Panc1 (cell line): ENCODE measurements at regions not wholly inside any gene's neighbourhood (a gene's known extent, or its start where the extent isn't known, plus 50 kb on each side); places are given as distances from the start of the nearest gene placed in this dataset.

Source experiments
- ATAC-seq: fragments of 200-7000 bp; cut with Tn5 transposase; 2 replicates; pipeline ENCODE4 v1.9.1; 2020; ENCODE audit warnings: mild to moderate bottlenecking, moderate library complexity
- BruUV-seq: library from RNA; stranded (reverse); fragments of 400-500 nt; replicated peaks from 2 replicates; lab custom pipeline; 2021; lab: Mats Ljungman, UMichigan
- CTCF ChIA-PET: fragments of 300-600 bp; sonication (Branson Sonifier 250); formaldehyde crosslinking; loops from one replicate; lab custom pipeline; 2022; ENCODE audit warnings: antibody characterized with exemption; lab: Charles Lee
- POLR2A ChIA-PET: fragments of 300-600 bp; sonication (Branson Sonifier 250); formaldehyde crosslinking; loops from one replicate; lab custom pipeline; 2022; ENCODE audit warnings: antibody characterized with exemption; lab: Charles Lee
- DNase-seq: peaks from one replicate; pipeline ENCODE4 v3.0.0-alpha.2; 2010; ENCODE audit warnings: low read depth, low spot score
- H3K27ac ChIP-seq: 2 replicates; pipeline ENCODE4 v1.5.1; 2011; ENCODE audit warnings: mild to moderate bottlenecking, low read length, inconsistent platforms
- H3K27me3 ChIP-seq: fragments of 200-500 bp; sonication (Bioruptor generic); 2 replicates; pipeline ENCODE4 v1.6.0; 2014; ENCODE audit warnings: low read length, inconsistent platforms; ENCODE audit not compliant: control insufficient read depth, insufficient read depth
- H3K36me3 ChIP-seq: fragments of 200-500 bp; sonication (Bioruptor generic); 2 replicates; pipeline ENCODE4 v1.5.1; 2014; ENCODE audit warnings: inconsistent platforms, mild to moderate bottlenecking, low read length, moderate library complexity; ENCODE audit not compliant: control insufficient read depth, insufficient read depth
- H3K4me1 ChIP-seq: 2 replicates; pipeline ENCODE4 v1.5.1; 2011; ENCODE audit warnings: inconsistent platforms, mild to moderate bottlenecking, low read length, moderate library complexity; ENCODE audit not compliant: control insufficient read depth, insufficient read depth
- H3K4me3 ChIP-seq, 2 experiments: 2 replicates each; pipeline ENCODE4 v1.5.1; 2011 to 2012; ENCODE audit warnings: low read depth in 2 of 2, low read length in 2 of 2, mild to moderate bottlenecking in 2 of 2, inconsistent platforms in 1 of 2, moderate library complexity in 1 of 2
- H3K9me3 ChIP-seq: fragments of 200-500 bp; sonication (Bioruptor generic); 2 replicates; pipeline ENCODE4 v1.5.1; 2014; ENCODE audit warnings: low read depth, mild to moderate bottlenecking, inconsistent platforms, low read length, moderate library complexity; ENCODE audit not compliant: control insufficient read depth, insufficient read depth
- POLR2AphosphoS5 ChIP-seq: IDR thresholded peaks from 2 replicates; pipeline ENCODE4 v1.6.1; 2012; ENCODE audit warnings: mild to moderate bottlenecking, low read depth, low read length, moderate library complexity
- SIN3A ChIP-seq: IDR thresholded peaks from 2 replicates; pipeline ENCODE4 v1.6.1; 2012; ENCODE audit warnings: low read depth, mild to moderate bottlenecking, low read length, moderate library complexity, borderline replicate concordance; ENCODE audit not compliant: insufficient read depth
- TCF7L2 ChIP-seq: IDR thresholded peaks from 2 replicates; pipeline ENCODE4 v1.6.1; 2011; ENCODE audit warnings: mild to moderate bottlenecking, low read depth, low read length, inconsistent platforms
- in situ Hi-C: cut with HindIII; loops from 2 replicates; pipeline ENCODE4 v1.10.0; 2016; ENCODE audit warnings: low sequenced_read_pairs, low pct_unique_long_range_greater_than_20kb
- intact Hi-C: fragments of 100-400 bp; cut with micrococcal nuclease; formaldehyde crosslinking; loops from one replicate; pipeline ENCODE4 v1.10.0; 2022; ENCODE audit not compliant: unreplicated experiment
- TF ChIP-seq, protein P1 (sequence below), 2 experiments: IDR thresholded peaks; 2 replicates each; pipeline ENCODE4 v1.6.1; 2011 to 2012; ENCODE audit warnings: low read depth in 2 of 2, control low read depth in 1 of 2, low read length in 1 of 2, mild to moderate bottlenecking in 1 of 2, moderate library complexity in 1 of 2; ENCODE audit not compliant: insufficient read depth in 1 of 2
- TF ChIP-seq, protein P2 (sequence below): fragments of 450-650 bp; IDR thresholded peaks from 2 replicates; pipeline ENCODE4 v1.5.1; 2017; ENCODE audit warnings: mild to moderate bottlenecking

DNA sequence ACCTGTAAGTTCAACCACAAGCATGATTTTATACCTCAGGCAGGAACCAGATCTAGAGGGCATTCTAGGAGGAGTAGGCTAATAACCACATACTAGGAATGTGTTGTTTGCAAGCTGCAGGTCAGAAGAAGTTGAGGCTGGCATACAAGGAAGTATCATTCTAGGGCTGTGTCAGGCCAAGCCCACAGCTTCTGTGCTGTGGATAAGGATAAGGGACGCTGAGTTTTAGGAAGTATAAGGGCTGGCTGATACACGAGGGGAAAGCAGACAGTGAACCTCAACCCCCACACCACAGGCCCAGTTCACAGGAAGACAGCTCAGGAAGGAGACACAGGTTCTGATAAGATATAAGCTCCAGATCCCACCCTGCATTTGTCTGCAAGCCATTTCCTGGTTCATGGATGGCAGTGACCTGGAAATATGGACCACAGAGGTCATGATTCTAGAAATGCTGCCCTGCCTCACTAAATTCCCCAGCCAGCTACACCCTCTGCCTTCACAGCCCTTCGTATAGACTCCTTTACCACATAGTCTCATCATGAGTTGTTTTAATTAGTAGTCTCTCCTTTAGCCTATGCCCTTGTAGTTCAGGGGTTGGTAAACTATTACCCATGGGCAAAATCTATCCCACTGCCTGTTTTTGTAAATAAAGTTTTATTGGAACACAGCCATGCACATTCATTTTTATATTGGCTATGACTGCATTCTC lies 260.7 kb downstream of the OPA1 start:
- H3K27ac ChIP-seq = peak overlapping the region; percentile 40; the same call in 1 of the 2 replicates

DNA sequence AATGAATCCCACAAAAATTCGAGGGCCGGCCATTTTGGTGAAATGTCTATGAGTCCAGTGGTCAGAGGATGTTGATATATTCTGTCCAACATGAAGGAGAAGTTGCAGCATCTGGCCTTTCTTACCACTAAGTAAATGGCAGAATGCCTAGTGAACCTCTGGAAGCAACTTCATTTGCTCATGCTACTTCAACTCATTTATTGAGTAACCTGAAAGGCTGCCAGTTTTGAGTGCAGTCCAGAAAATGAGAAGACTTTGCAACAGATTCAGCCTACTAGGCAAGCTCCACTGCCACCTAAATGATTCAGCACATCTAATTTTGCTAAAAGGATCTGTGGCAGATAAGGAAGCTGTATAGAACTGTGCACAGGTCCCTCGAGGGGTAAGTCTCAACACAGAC lies 265.0 kb downstream of the OPA1 start:
- intact Hi-C loops = no loop called here

More for the DNA sequence above, 260.7 kb downstream of the OPA1 start:
- Histone ChIP-seq H3K27me3 (no peaks in the 10 kb centered on the region), H3K4me3 (no peak overlapping the region), H3K36me3 (no peaks in the 10 kb centered on the region), H3K9me3 (no peaks in the 10 kb centered on the region), H3K4me1 (peaks cover 23% of the 10 kb centered on the region)
- DNase-seq = no peak
- POLR2A ChIA-PET = no interaction called here
- intact Hi-C loops = no loop called here
- BruUV-seq = no TSS peak
- in situ Hi-C loops = no loop called here
- CTCF ChIA-PET = no interaction called here
- TF ChIP-seq, protein P1, sequence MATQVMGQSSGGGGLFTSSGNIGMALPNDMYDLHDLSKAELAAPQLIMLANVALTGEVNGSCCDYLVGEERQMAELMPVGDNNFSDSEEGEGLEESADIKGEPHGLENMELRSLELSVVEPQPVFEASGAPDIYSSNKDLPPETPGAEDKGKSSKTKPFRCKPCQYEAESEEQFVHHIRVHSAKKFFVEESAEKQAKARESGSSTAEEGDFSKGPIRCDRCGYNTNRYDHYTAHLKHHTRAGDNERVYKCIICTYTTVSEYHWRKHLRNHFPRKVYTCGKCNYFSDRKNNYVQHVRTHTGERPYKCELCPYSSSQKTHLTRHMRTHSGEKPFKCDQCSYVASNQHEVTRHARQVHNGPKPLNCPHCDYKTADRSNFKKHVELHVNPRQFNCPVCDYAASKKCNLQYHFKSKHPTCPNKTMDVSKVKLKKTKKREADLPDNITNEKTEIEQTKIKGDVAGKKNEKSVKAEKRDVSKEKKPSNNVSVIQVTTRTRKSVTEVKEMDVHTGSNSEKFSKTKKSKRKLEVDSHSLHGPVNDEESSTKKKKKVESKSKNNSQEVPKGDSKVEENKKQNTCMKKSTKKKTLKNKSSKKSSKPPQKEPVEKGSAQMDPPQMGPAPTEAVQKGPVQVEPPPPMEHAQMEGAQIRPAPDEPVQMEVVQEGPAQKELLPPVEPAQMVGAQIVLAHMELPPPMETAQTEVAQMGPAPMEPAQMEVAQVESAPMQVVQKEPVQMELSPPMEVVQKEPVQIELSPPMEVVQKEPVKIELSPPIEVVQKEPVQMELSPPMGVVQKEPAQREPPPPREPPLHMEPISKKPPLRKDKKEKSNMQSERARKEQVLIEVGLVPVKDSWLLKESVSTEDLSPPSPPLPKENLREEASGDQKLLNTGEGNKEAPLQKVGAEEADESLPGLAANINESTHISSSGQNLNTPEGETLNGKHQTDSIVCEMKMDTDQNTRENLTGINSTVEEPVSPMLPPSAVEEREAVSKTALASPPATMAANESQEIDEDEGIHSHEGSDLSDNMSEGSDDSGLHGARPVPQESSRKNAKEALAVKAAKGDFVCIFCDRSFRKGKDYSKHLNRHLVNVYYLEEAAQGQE (IDR thresholded peaks at IDR 0.05; ENCODE audit: insufficient read depth in 1 of 2, low read depth in 2 of 2, low read length in 1 of 2) = no peak
- TF ChIP-seq TCF7L2 (no peak), SIN3A (no peak), POLR2AphosphoS5 (no peak)
- TF ChIP-seq, protein P2, sequence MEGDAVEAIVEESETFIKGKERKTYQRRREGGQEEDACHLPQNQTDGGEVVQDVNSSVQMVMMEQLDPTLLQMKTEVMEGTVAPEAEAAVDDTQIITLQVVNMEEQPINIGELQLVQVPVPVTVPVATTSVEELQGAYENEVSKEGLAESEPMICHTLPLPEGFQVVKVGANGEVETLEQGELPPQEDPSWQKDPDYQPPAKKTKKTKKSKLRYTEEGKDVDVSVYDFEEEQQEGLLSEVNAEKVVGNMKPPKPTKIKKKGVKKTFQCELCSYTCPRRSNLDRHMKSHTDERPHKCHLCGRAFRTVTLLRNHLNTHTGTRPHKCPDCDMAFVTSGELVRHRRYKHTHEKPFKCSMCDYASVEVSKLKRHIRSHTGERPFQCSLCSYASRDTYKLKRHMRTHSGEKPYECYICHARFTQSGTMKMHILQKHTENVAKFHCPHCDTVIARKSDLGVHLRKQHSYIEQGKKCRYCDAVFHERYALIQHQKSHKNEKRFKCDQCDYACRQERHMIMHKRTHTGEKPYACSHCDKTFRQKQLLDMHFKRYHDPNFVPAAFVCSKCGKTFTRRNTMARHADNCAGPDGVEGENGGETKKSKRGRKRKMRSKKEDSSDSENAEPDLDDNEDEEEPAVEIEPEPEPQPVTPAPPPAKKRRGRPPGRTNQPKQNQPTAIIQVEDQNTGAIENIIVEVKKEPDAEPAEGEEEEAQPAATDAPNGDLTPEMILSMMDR = no peak
- ATAC-seq = no peak

More for the DNA sequence above, 265.0 kb downstream of the OPA1 start:
- Histone ChIP-seq H3K27ac (no peak overlapping the region), H3K9me3 (no peaks in the 10 kb centered on the region), H3K4me1 (peaks cover 7% of the 10 kb centered on the region), H3K36me3 (no peaks in the 10 kb centered on the region), H3K27me3 (no peaks in the 10 kb centered on the region), H3K4me3 (no peak overlapping the region)
- ChIA-PET CTCF (no interaction called here), POLR2A (interaction anchor here (0.6 kb wide), 1 partner anchor 138 kb away, joined by 8 read pairs; no protein-coding TSS in a partner anchor)
- BruUV-seq = no TSS peak
- in situ Hi-C loops = no loop called here
- TF ChIP-seq, protein P2 = no peak
- TF ChIP-seq SIN3A = no peak
- TF ChIP-seq POLR2AphosphoS5 = no peak
- TF ChIP-seq, protein P1 (IDR thresholded peaks at IDR 0.05; ENCODE audit: insufficient read depth in 1 of 2, low read depth in 2 of 2, low read length in 1 of 2) = no peak
- no peak for TF ChIP-seq TCF7L2
- DNase-seq = no peak
- ATAC-seq = no peak
